IMR-90 (cell line): ENCODE measurements at regions not wholly inside any gene's neighbourhood (a gene's known extent, or its start where the extent isn't known, plus 50 kb on each side); places are given as distances from the start of the nearest gene placed in this dataset.

ENCODE experiments used
- ATAC-seq: fragments of 200-7000 bp; cut with Tn5 transposase; 2 replicates; pipeline ENCODE4 v1.9.1; 2020; ENCODE audit warnings: low read depth, mild to moderate bottlenecking, moderate library complexity
- BruUV-seq: library from RNA; stranded (reverse); fragments of 400-500 nt; replicated peaks from 2 replicates; lab custom pipeline; 2021; lab: Mats Ljungman, UMichigan
- CTCF ChIA-PET: fragments of 300-600 bp; formaldehyde crosslinking; extraction: SDS; loops from one replicate; lab custom pipeline; 2021; ENCODE audit warnings: antibody characterized with exemption; lab: Yijun Ruan, JAX
- POLR2A ChIA-PET: fragments of 300-600 bp; sonication (Branson Sonifier 250); formaldehyde crosslinking; loops from one replicate; lab custom pipeline; 2022; ENCODE audit warnings: antibody characterized with exemption; ENCODE audit not compliant: unreplicated experiment; lab: Charles Lee
- DNase-seq: peaks from one replicate; pipeline ENCODE4 v3.0.0; 2013
- H2AFZ ChIP-seq: replicated peaks from 2 replicates; pipeline ENCODE3; 2013; ENCODE audit warnings: low read length, mild to moderate bottlenecking; ENCODE audit not compliant: poor library complexity
- H2AK5ac ChIP-seq: 2 replicates; pipeline ENCODE4 v1.6.1; 2013; ENCODE audit warnings: low read depth, low read length, inconsistent platforms
- H2AK9ac ChIP-seq: replicated peaks from 2 replicates; pipeline ENCODE3; 2013; ENCODE audit warnings: mild to moderate bottlenecking, low read depth, low read length, moderate library complexity; ENCODE audit not compliant: poor library complexity
- H2BK120ac ChIP-seq: 2 replicates; pipeline ENCODE4 v1.6.1; 2013; ENCODE audit warnings: low read depth, low read length, inconsistent platforms
- H2BK15ac ChIP-seq: 3 replicates; pipeline ENCODE4 v1.6.1; 2013; ENCODE audit warnings: low read depth, low read length, inconsistent platforms
- H2BK20ac ChIP-seq: 2 replicates; pipeline ENCODE4 v1.6.1; 2013; ENCODE audit warnings: low read depth, mild to moderate bottlenecking, inconsistent platforms, low read length, moderate library complexity
- H2BK5ac ChIP-seq: 2 replicates; pipeline ENCODE4 v1.6.1; 2013; ENCODE audit warnings: mild to moderate bottlenecking, low read depth, low read length, inconsistent platforms; ENCODE audit not compliant: poor library complexity, severe bottlenecking
- H3K14ac ChIP-seq: replicated peaks from 2 replicates; pipeline ENCODE4 v1.6.1; 2013; ENCODE audit warnings: low read depth, low read length, inconsistent platforms
- H3K18ac ChIP-seq: 2 replicates; pipeline ENCODE4 v1.6.1; 2013; ENCODE audit warnings: low read depth, low read length, control low read depth
- H3K23ac ChIP-seq: 2 replicates; pipeline ENCODE4 v1.6.1; 2013; ENCODE audit warnings: low read depth, low read length, inconsistent platforms
- H3K27ac ChIP-seq: 2 replicates; pipeline ENCODE4 v1.5.1; 2013; ENCODE audit warnings: mild to moderate bottlenecking, control low read depth, low read length; ENCODE audit not compliant: insufficient read depth
- H3K27me3 ChIP-seq: 2 replicates; pipeline ENCODE4 v1.6.1; 2013; ENCODE audit warnings: low read length; ENCODE audit not compliant: control insufficient read depth, insufficient read depth
- H3K36me3 ChIP-seq: 2 replicates; pipeline ENCODE4 v1.6.1; 2013; ENCODE audit warnings: low read length, mixed read lengths; ENCODE audit not compliant: control insufficient read depth, insufficient read depth
- H3K4ac ChIP-seq: 2 replicates; pipeline ENCODE4 v1.6.1; 2013; ENCODE audit warnings: low read depth, low read length, inconsistent platforms
- H3K4me1 ChIP-seq: 2 replicates; pipeline ENCODE4 v1.6.1; 2013; ENCODE audit warnings: low read length, mixed read lengths; ENCODE audit not compliant: control insufficient read depth, insufficient read depth
- H3K4me2 ChIP-seq: 2 replicates; pipeline ENCODE4 v1.6.1; 2013; ENCODE audit warnings: low read depth, mild to moderate bottlenecking, control low read depth, low read length, moderate library complexity
- H3K4me3 ChIP-seq: 2 replicates; pipeline ENCODE4 v1.5.1; 2013; ENCODE audit warnings: low read depth, mild to moderate bottlenecking, control low read depth, low read length, moderate library complexity; ENCODE audit not compliant: insufficient read depth
- H3K56ac ChIP-seq: 2 replicates; pipeline ENCODE4 v1.6.1; 2013; ENCODE audit warnings: low read length, inconsistent platforms; ENCODE audit not compliant: insufficient read depth; ENCODE audit errors: extremely low read depth
- H3K79me1 ChIP-seq, 2 experiments: 2 replicates each; pipeline ENCODE4 v1.6.1; 2013; ENCODE audit warnings: low read length in 2 of 2, inconsistent platforms in 1 of 2, low read depth in 1 of 2
- H3K9ac ChIP-seq: 2 replicates; pipeline ENCODE4 v1.6.1; 2013; ENCODE audit warnings: low read depth, low read length, control low read depth
- H3K9me1 ChIP-seq: 2 replicates; pipeline ENCODE4 v1.6.1; 2013; ENCODE audit warnings: low read length, inconsistent platforms; ENCODE audit not compliant: insufficient read depth
- H3K9me3 ChIP-seq: 2 replicates; pipeline ENCODE4 v1.6.1; 2013; ENCODE audit warnings: low read length; ENCODE audit not compliant: control insufficient read depth, insufficient read depth
- H4K20me1 ChIP-seq: 2 replicates; pipeline ENCODE4 v1.6.1; 2013; ENCODE audit warnings: low read length, inconsistent platforms; ENCODE audit not compliant: insufficient read depth
- H4K5ac ChIP-seq: 2 replicates; pipeline ENCODE4 v1.6.1; 2013; ENCODE audit warnings: mild to moderate bottlenecking, low read depth, low read length, control low read depth
- H4K8ac ChIP-seq, 2 experiments: 2 replicates each; pipeline ENCODE4 v1.6.1; 2013; ENCODE audit warnings: low read depth in 2 of 2, low read length in 2 of 2, control low read depth in 1 of 2, inconsistent platforms in 1 of 2
- H4K91ac ChIP-seq: 2 replicates; pipeline ENCODE4 v1.6.1; 2013; ENCODE audit warnings: low read depth, low read length, inconsistent platforms; ENCODE audit not compliant: insufficient read depth
- BHLHE40 ChIP-seq: fragments of 150-350 bp; IDR thresholded peaks from 2 replicates; pipeline ENCODE4 v1.6.1; 2016; ENCODE audit warnings: mild to moderate bottlenecking, low read depth, low read length
- CEBPB ChIP-seq: IDR thresholded peaks from 2 replicates; pipeline ENCODE4 v1.6.1; 2012; ENCODE audit warnings: low read depth, low read length, improper control_type of control experiment
- CHD1 ChIP-seq: IDR thresholded peaks from 2 replicates; pipeline ENCODE4 v1.6.1; 2012; ENCODE audit warnings: low read depth, low read length, improper control_type of control experiment
- CTCF ChIP-seq: conservative IDR thresholded peaks from 2 replicates; pipeline ENCODE4 v1.5.1; 2012; ENCODE audit warnings: mild to moderate bottlenecking, low read depth, low read length, improper control_type of control experiment
- ELK1 ChIP-seq: fragments of 150-350 bp; IDR thresholded peaks from 2 replicates; pipeline ENCODE4 v1.6.1; 2016; ENCODE audit warnings: low read depth, mild to moderate bottlenecking, low read length, moderate library complexity, borderline replicate concordance
- FOS ChIP-seq: fragments of 150-350 bp; IDR thresholded peaks from 2 replicates; pipeline ENCODE4 v1.6.1; 2016; ENCODE audit warnings: low read depth, low read length
- MAFK ChIP-seq: IDR thresholded peaks from 2 replicates; pipeline ENCODE4 v1.6.1; 2012; ENCODE audit warnings: low read depth, low read length, improper control_type of control experiment
- MAZ ChIP-seq: IDR thresholded peaks from 2 replicates; pipeline ENCODE4 v1.6.1; 2012; ENCODE audit warnings: low read depth, mild to moderate bottlenecking, low read length, improper control_type of control experiment, moderate library complexity, borderline replicate concordance
- MXI1 ChIP-seq: IDR thresholded peaks from 2 replicates; pipeline ENCODE4 v1.6.1; 2012; ENCODE audit warnings: low read depth, mild to moderate bottlenecking, low read length, moderate library complexity, borderline replicate concordance
- NFE2L2 ChIP-seq: fragments of 150-350 bp; IDR thresholded peaks from 2 replicates; pipeline ENCODE4 v1.6.1; 2016; ENCODE audit warnings: low read depth, mild to moderate bottlenecking, low read length
- POLR2A ChIP-seq: IDR thresholded peaks from 2 replicates; pipeline ENCODE4 v1.6.1; 2012; ENCODE audit warnings: mild to moderate bottlenecking, low read depth, low read length
- RAD21 ChIP-seq: IDR thresholded peaks from 2 replicates; pipeline ENCODE4 v1.6.1; 2012; ENCODE audit warnings: low read length, improper control_type of control experiment
- RCOR1 ChIP-seq: IDR thresholded peaks from 2 replicates; pipeline ENCODE4 v1.6.1; 2012; ENCODE audit warnings: mild to moderate bottlenecking, low read length, improper control_type of control experiment; ENCODE audit not compliant: insufficient replicate concordance
- RFX5 ChIP-seq: IDR thresholded peaks from 2 replicates; pipeline ENCODE4 v1.8.0; 2012; ENCODE audit warnings: low read depth, mild to moderate bottlenecking, low read length, moderate library complexity
- SMC3 ChIP-seq: fragments of 150-350 bp; IDR thresholded peaks from 2 replicates; pipeline ENCODE4 v1.6.1; 2016; ENCODE audit warnings: low read depth, mild to moderate bottlenecking, antibody characterized with exemption, low read length, moderate library complexity
- USF2 ChIP-seq: fragments of 150-350 bp; IDR thresholded peaks from 2 replicates; pipeline ENCODE4 v1.6.1; 2017; ENCODE audit warnings: mild to moderate bottlenecking, antibody characterized with exemption, low read length, low read depth
- dilution Hi-C: fragments of 300-500 bp; cut with HindIII; formaldehyde crosslinking; loops from one replicate; pipeline ENCODE4 v1.14.3; 2018; ENCODE audit warnings: low sequenced_read_pairs; ENCODE audit not compliant: unreplicated experiment
- in situ Hi-C: fragments of 300-500 bp; cut with MboI; formaldehyde crosslinking; loops from 3 replicates; pipeline ENCODE4 v1.14.3; 2019; ENCODE audit warnings: low sequenced_read_pairs, inconsistent platforms, mixed read lengths
- intact Hi-C: fragments of 100-400 bp; cut with micrococcal nuclease; formaldehyde crosslinking; loops from 2 replicates; pipeline ENCODE4 v1.10.0; 2022

GRCh38 chr11:23359297-23359696 is 499.0 kb upstream of the CCDC179 start:
- H4K20me1 ChIP-seq, result no peaks in the 10 kb centered on the region
- H2BK20ac ChIP-seq, result no peak overlapping the region; the same call in 1 of the 2 replicates
- H4K91ac ChIP-seq, result no peak overlapping the region
- H3K4me2 ChIP-seq, result peak overlapping the region; percentile 30; the same call in 1 of the 2 replicates
- no peak overlapping the region for H3K18ac ChIP-seq
- POLR2A ChIA-PET, result no interaction called here
- CTCF ChIA-PET, result interaction anchor here (0.5 kb wide), 1 partner anchor 1016 kb away, joined by 7 read pairs; no protein-coding TSS in a partner anchor
- BruUV-seq, result no TSS peak
- dilution Hi-C loops, result no loop called here
- intact Hi-C loops, result no loop called here
- no peak overlapping the region for H3K14ac ChIP-seq
- no peak overlapping the region for H2AK5ac ChIP-seq
- peaks cover 2% of the 10 kb centered on the region for H3K4me1 ChIP-seq
- H3K9me1 ChIP-seq, result no peaks in the 10 kb centered on the region; the same call in 1 of the 2 replicates
- no peak overlapping the region for H4K5ac ChIP-seq
- no peak overlapping the region for H2AK9ac ChIP-seq
- H3K9me3 ChIP-seq, result no peaks in the 10 kb centered on the region
- in situ Hi-C loops, result no loop called here
- peak overlapping the region; percentile 44; the same call in 1 of the 2 replicates for H3K27ac ChIP-seq
- H3K79me1 ChIP-seq, result no peaks in the 10 kb centered on the region
- H3K56ac ChIP-seq, result no peak overlapping the region
- no peak overlapping the region for H3K23ac ChIP-seq
- no peaks in the 10 kb centered on the region for H3K36me3 ChIP-seq
- no peak overlapping the region for H2BK120ac ChIP-seq
- H3K27me3 ChIP-seq, result no peaks in the 10 kb centered on the region
- H2AFZ ChIP-seq, result no peak overlapping the region
- no peak overlapping the region for H3K4me3 ChIP-seq
- ATAC-seq, result peak; percentile 99
- H2BK5ac ChIP-seq, result peak overlapping the region; percentile 28
- H2BK15ac ChIP-seq, result no peak overlapping the region
- no peak overlapping the region for H3K4ac ChIP-seq
- H4K8ac ChIP-seq, result no peak overlapping the region
- TF ChIP-seq FOS (peak; percentile 96), USF2 (no peak), MAZ (no peak), CEBPB (peak; percentile 63; the same call in 1 of the 2 replicates), CTCF (no peak), CHD1 (no peak), RCOR1 (peak; percentile 75), BHLHE40 (peak; percentile 42; the same call in 1 of the 2 replicates), POLR2A (no peak), MAFK (no peak), MXI1 (no peak), ELK1 (no peak), SMC3 (no peak), RAD21 (no peak), RFX5 (peak; percentile 22; the same call in 1 of the 2 replicates), NFE2L2 (peak; percentile 48; the same call in 1 of the 2 replicates)
- no peak overlapping the region for H3K9ac ChIP-seq
- DNase-seq, result peak; percentile 97
